ENCODE measurements at regions not wholly inside any gene's neighbourhood (a gene's known extent, or its start where the extent isn't known, plus 50 kb on each side); places are given as distances from the start of the nearest gene placed in this dataset.

DNA sequence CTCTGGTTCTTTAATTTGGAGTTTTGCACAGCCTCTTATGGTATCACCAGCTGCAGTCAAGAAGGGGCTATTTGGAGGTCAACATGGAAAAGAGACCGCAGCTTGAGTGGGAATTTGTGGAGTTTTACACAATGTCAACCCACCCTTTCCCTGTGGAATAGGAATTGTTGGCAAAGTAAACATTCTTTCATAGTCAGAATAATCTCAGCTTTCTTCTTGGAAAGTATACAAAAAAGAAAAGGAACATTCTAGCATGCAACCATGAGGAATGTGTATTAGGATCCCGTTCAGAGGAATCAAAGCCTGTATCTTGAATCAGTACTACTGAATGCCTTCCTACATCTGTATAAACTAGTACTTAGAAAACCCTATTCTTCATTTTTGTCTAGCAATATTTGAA lies 107.6 kb downstream of the LURAP1L start:
- TF ChIP-seq, protein P1, sequence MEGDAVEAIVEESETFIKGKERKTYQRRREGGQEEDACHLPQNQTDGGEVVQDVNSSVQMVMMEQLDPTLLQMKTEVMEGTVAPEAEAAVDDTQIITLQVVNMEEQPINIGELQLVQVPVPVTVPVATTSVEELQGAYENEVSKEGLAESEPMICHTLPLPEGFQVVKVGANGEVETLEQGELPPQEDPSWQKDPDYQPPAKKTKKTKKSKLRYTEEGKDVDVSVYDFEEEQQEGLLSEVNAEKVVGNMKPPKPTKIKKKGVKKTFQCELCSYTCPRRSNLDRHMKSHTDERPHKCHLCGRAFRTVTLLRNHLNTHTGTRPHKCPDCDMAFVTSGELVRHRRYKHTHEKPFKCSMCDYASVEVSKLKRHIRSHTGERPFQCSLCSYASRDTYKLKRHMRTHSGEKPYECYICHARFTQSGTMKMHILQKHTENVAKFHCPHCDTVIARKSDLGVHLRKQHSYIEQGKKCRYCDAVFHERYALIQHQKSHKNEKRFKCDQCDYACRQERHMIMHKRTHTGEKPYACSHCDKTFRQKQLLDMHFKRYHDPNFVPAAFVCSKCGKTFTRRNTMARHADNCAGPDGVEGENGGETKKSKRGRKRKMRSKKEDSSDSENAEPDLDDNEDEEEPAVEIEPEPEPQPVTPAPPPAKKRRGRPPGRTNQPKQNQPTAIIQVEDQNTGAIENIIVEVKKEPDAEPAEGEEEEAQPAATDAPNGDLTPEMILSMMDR (IDR thresholded peaks at IDR 0.05; ENCODE audit: insufficient read depth, low read length): no peak
- DNase-seq (ENCODE audit: low read depth): peak; percentile 99
- no peak overlapping the region for H3K4me3 ChIP-seq (ENCODE audit: low read depth, low read length)

- peak; percentile 95 for DNase-seq (ENCODE audit: low read depth)
- no peak overlapping the region for H3K4me3 ChIP-seq (ENCODE audit: low read depth, low read length)
- TF ChIP-seq, protein P1 (IDR thresholded peaks at IDR 0.05; ENCODE audit: insufficient read depth, low read length): peak; percentile 64
Measured at GRCh38 chr9:12884736-12885395, 110.0 kb downstream of the LURAP1L start.

DNA sequence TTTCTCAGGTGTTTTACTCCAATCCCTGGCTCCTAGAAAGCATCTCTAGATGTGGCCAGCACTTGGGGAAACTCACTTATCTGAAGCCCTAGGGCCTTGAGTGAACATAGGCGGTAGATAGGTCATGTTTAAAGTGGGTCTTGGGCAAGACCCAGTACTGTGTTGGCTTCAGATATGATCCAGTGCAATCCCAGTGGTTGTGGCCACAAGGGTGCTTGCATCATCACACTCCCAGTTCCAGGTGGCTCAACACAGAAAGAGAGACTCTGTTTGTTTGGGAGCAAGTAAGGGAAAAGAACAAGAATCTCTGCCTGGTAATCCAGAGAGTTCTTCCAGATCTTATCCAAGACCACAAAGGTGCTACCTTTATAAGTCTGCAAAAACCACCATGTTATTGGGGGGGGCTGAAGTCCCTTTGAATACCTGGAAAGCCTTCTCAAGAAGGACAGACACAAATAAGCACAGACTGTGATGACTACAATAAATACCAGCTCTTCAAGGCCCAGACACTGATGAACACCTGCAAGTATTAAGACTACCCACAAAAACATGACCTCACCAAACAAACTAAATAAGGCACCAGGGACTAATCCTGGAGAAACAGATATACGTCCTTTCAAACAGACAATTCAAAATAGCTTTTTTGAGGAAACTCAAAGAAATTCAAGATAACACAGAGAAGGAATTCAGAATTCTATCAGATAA lies 114.7 kb downstream of the LURAP1L start:
- TF ChIP-seq, protein P1 (IDR thresholded peaks at IDR 0.05; ENCODE audit: insufficient read depth, low read length): no peak
- no peak for DNase-seq (ENCODE audit: low read depth)
- H3K4me3 ChIP-seq (ENCODE audit: low read depth, low read length): no peak overlapping the region

- H3K4me3 ChIP-seq (ENCODE audit: low read depth, low read length): no peak overlapping the region
- TF ChIP-seq, protein P1 (IDR thresholded peaks at IDR 0.05; ENCODE audit: insufficient read depth, low read length): no peak
- DNase-seq (ENCODE audit: low read depth): no peak
Measured at GRCh38 chr9:12891588-12891987, 116.8 kb downstream of the LURAP1L start.

- no peak for DNase-seq (ENCODE audit: low read depth)
- no peak overlapping the region for H3K4me3 ChIP-seq (ENCODE audit: low read depth, low read length)
- TF ChIP-seq, protein P1 (IDR thresholded peaks at IDR 0.05; ENCODE audit: insufficient read depth, low read length): no peak
Measured at GRCh38 chr9:12903316-12903715, 128.5 kb downstream of the LURAP1L start.

- no peak overlapping the region for H3K4me3 ChIP-seq (ENCODE audit: low read depth, low read length)
- TF ChIP-seq, protein P1 (IDR thresholded peaks at IDR 0.05; ENCODE audit: insufficient read depth, low read length): no peak
- DNase-seq (ENCODE audit: low read depth): no peak
Measured at GRCh38 chr9:12904261-12905000, 129.6 kb downstream of the LURAP1L start.
